ENCODE measurements at regions not wholly inside any gene's neighbourhood (a gene's known extent, or its start where the extent isn't known, plus 50 kb on each side); places are given as distances from the start of the nearest gene placed in this dataset.

- Histone ChIP-seq H3K4me3 (ENCODE audit: low read depth, low read length) (no peak overlapping the region), H3K9me3 (no peaks in the 10 kb centered on the region), H3K36me3 (ENCODE audit: control insufficient read depth, insufficient read depth, low read length) (no peaks in the 10 kb centered on the region), H3K27me3 (replicated peaks; ENCODE audit: control insufficient read depth, insufficient read depth, low read length) (no peaks in the 10 kb centered on the region), H3K4me1 (no peaks in the 10 kb centered on the region)
- Mint-ChIP-seq H3K36me3 (ENCODE audit: insufficient read depth, unreplicated experiment) (no peaks in the 10 kb centered on the region), H3K4me1 (ENCODE audit: low read depth, unreplicated experiment) (no peaks in the 10 kb centered on the region), H3K27me3 (ENCODE audit: insufficient read depth, unreplicated experiment) (no peaks in the 10 kb centered on the region), H3K9me3 (ENCODE audit: unreplicated experiment) (no peaks in the 10 kb centered on the region), H3K27ac (ENCODE audit: unreplicated experiment) (no peak overlapping the region), H3K4me3 (ENCODE audit: unreplicated experiment) (no peak overlapping the region)
- TF ChIP-seq, protein P1, sequence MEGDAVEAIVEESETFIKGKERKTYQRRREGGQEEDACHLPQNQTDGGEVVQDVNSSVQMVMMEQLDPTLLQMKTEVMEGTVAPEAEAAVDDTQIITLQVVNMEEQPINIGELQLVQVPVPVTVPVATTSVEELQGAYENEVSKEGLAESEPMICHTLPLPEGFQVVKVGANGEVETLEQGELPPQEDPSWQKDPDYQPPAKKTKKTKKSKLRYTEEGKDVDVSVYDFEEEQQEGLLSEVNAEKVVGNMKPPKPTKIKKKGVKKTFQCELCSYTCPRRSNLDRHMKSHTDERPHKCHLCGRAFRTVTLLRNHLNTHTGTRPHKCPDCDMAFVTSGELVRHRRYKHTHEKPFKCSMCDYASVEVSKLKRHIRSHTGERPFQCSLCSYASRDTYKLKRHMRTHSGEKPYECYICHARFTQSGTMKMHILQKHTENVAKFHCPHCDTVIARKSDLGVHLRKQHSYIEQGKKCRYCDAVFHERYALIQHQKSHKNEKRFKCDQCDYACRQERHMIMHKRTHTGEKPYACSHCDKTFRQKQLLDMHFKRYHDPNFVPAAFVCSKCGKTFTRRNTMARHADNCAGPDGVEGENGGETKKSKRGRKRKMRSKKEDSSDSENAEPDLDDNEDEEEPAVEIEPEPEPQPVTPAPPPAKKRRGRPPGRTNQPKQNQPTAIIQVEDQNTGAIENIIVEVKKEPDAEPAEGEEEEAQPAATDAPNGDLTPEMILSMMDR (IDR thresholded peaks at IDR 0.05; ENCODE audit: insufficient read depth in 1 of 2, low read depth in 1 of 2, low read length in 1 of 2, severe bottlenecking in 1 of 2, unreplicated experiment in 1 of 2), result no peak
- intact Hi-C loops (cut with micrococcal nuclease; ENCODE audit: unreplicated experiment), result no loop called here
- no TSS peak for BruUV-seq (replicated peaks)
- ChIA-PET CTCF (no interaction called here), POLR2A (no interaction called here)
- no peak for DNase-seq
These were observed 391.0 kb downstream of the CBLN4 start for GRCh38 chr20:55614220-55614757.

- Mint-ChIP-seq H3K4me3 (ENCODE audit: unreplicated experiment) (no peak overlapping the region), H3K27me3 (ENCODE audit: insufficient read depth, unreplicated experiment) (no peaks in the 10 kb centered on the region), H3K36me3 (ENCODE audit: insufficient read depth, unreplicated experiment) (no peaks in the 10 kb centered on the region), H3K27ac (ENCODE audit: unreplicated experiment) (no peak overlapping the region), H3K4me1 (ENCODE audit: low read depth, unreplicated experiment) (no peaks in the 10 kb centered on the region), H3K9me3 (ENCODE audit: unreplicated experiment) (no peaks in the 10 kb centered on the region)
- Histone ChIP-seq H3K27me3 (replicated peaks; ENCODE audit: control insufficient read depth, insufficient read depth, low read length) (no peaks in the 10 kb centered on the region), H3K9me3 (no peaks in the 10 kb centered on the region), H3K36me3 (ENCODE audit: control insufficient read depth, insufficient read depth, low read length) (no peaks in the 10 kb centered on the region), H3K4me3 (ENCODE audit: low read depth, low read length) (no peak overlapping the region), H3K4me1 (no peaks in the 10 kb centered on the region)
- intact Hi-C loops (cut with micrococcal nuclease; ENCODE audit: unreplicated experiment), result no loop called here
- TF ChIP-seq, protein P1 (IDR thresholded peaks at IDR 0.05; ENCODE audit: insufficient read depth in 1 of 2, low read depth in 1 of 2, low read length in 1 of 2, severe bottlenecking in 1 of 2, unreplicated experiment in 1 of 2), result no peak
- POLR2A ChIA-PET, result no interaction called here
- DNase-seq, result no peak
- CTCF ChIA-PET, result no interaction called here
- no TSS peak for BruUV-seq (replicated peaks)
These were observed 394.6 kb downstream of the CBLN4 start for GRCh38 chr20:55610756-55611155.

DNA sequence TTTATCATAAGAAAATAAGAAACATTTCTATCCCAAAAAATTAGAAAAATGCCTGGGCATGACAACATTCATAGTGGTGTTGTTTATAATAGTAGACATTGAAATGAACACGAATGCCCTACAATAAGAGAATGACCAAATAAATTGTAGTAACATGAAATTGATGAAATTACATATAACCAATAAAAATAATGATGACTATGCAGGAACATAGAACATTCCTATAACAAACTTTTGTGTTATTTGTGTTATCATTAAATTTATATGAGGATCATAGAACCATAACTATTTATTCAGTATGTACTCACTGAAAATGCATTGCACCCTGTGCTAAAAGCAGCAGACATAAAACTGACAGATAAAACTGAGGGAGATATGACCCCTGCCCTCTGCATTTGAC, 399.7 kb downstream of the CBLN4 start:
- H3K4me1 Mint-ChIP-seq (ENCODE audit: low read depth, unreplicated experiment), result no peaks in the 10 kb centered on the region
- BruUV-seq (replicated peaks), result no TSS peak
- ChIA-PET CTCF (no interaction called here), POLR2A (no interaction called here)
- Histone ChIP-seq H3K9me3 (peaks cover 3% of the 10 kb centered on the region; the same call in 1 of the 2 replicates), H3K4me3 (ENCODE audit: low read depth, low read length) (no peak overlapping the region), H3K4me1 (no peaks in the 10 kb centered on the region), H3K36me3 (ENCODE audit: control insufficient read depth, insufficient read depth, low read length) (no peaks in the 10 kb centered on the region), H3K27me3 (replicated peaks; ENCODE audit: control insufficient read depth, insufficient read depth, low read length) (no peaks in the 10 kb centered on the region)
- H3K4me3 Mint-ChIP-seq (ENCODE audit: unreplicated experiment), result no peak overlapping the region
- no peaks in the 10 kb centered on the region for H3K9me3 Mint-ChIP-seq (ENCODE audit: unreplicated experiment)
- TF ChIP-seq, protein P1 (IDR thresholded peaks at IDR 0.05; ENCODE audit: insufficient read depth in 1 of 2, low read depth in 1 of 2, low read length in 1 of 2, severe bottlenecking in 1 of 2, unreplicated experiment in 1 of 2), result no peak
- no peak for DNase-seq
- H3K27me3 Mint-ChIP-seq (ENCODE audit: insufficient read depth, unreplicated experiment), result peaks cover 11% of the 10 kb centered on the region
- no peak overlapping the region for H3K27ac Mint-ChIP-seq (ENCODE audit: unreplicated experiment)
- H3K36me3 Mint-ChIP-seq (ENCODE audit: insufficient read depth, unreplicated experiment), result no peaks in the 10 kb centered on the region
- intact Hi-C loops (cut with micrococcal nuclease; ENCODE audit: unreplicated experiment), result no loop called here

All from Caco-2 (cell line).